HG03064 (cell line): ENCODE measurements at regions not wholly inside any gene's neighbourhood (a gene's known extent, or its start where the extent isn't known, plus 50 kb on each side); places are given as distances from the start of the nearest gene placed in this dataset.

Experiments
- ATAC-seq: cut with Tn5 transposase; IDR thresholded peaks from one replicate; pipeline ENCODE4 v1.9.1; 2021; ENCODE audit warnings: low read depth; ENCODE audit not compliant: unreplicated experiment

DNA sequence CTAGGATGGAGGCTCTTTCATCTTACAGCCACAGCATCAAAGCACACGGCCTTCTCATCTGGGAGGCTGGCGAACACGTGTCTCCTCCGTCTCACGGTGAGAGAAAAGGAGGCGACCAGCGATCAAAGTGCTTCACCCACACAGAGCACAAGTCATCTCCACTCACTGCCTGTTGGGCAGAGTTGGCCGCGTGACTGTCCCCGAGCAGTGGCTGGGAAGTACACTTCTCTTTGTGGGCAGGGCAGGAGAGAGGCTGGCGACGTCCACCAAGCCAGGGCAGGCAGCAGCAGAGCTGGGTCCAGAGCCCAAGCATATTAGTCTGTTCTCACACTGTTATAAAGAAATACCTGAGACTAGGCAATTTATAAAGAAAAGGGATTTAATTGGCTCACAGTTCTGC, 64.1 kb upstream of the FOXC1 start:
- ATAC-seq, result no peak

DNA sequence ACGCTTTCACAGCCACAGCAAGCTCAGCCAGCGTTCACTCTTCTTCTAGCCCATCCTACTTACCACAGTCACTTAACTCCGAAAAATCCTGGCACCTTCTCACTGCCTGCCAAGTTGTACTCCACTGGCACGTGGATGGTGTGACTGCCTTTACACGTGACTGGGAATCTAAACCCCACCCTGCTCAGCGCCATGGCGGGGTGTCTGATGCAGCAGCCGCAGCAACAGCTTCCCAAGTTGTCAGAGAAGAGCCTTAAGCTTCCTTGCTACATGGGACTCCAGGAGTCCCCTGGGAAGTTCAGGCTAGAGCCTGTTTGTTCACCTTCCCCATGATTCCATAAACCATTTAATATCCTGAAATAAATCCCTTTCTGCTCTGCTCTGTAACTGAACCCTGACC, 61.9 kb upstream of the FOXC1 start:
- ATAC-seq, result no peak

DNA sequence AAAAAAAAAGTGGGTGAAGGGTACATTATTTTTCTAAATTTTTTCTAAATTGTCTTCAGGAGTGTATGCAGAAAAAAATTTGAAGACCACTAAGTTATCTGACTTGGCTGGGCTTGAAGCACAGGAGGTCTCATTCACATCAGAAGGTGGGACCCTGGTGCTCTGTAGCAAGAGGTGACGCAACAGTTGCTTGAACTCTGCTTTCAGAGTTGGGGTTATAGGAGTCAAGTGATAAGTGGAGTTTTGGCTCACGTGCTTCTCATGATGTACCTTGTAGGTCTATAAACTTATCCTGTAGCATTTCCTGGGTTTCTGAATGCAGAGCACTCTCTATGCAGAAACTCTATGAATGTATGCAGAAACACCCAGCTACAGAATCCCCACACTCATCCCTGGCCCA, 58.5 kb upstream of the FOXC1 start:
- no peak for ATAC-seq

DNA sequence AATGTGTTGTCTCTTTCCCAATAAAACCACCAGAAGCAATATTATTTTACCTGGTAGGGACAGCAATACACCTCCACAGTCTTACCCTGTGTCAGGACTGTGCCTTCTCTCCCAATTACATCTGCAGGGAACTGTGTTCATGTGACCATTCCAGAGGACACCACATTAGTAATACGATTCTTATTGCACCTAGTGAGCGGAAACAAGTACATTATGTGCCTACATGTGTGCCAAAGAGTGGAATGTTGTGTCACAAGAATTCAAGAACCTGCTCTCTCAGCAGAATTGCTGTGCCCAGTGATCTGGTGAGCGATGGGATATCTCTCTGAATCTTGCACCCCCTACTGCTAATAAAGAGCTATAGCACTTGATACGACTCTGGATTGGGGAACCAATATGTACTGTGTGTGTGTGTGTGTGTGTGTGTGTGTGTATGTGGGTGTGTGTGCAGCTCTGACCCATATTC, 57.4 kb upstream of the FOXC1 start:
- ATAC-seq, result no peak

DNA sequence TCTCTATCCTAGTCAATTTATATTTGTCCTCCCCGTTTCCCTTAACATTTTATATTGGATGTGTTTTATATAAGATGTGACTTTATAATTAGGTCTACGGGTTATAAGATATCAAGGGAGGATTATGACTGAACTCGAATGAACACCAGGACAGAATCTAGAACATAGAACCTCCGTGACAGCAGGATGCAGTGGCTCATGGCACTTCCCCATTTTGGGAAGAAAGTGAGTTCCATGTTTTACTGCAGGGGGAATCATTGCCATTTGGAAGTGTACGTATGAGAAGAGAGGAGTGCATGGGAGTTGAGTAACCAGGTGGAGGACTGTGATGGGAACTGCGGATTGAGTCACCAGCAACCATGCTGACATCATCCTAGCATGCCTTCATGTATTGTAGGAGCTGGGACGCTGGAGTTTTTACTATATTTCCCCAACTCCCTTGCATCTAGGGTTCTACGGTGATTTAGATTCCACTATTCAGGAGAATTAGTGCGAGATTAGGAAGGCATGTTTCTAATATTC, 56.1 kb upstream of the FOXC1 start:
- ATAC-seq, result no peak

DNA sequence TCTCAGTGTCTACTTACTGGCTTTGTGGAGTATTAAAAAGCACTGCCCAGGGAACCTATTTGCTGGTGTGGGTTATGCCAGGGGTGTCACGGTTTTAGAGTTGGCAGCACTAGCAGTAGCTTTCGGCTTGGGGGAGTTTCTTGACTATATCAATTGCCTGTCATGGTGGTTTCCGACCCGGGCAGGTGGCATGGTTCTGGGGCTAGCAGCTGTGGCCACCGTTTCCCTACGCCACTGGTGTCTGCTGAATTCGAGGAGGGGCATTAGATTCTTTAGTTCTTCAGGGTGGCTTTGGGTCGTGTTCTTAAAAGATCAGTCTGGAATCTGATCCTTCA, 55.6 kb upstream of the FOXC1 start:
- no peak for ATAC-seq

DNA sequence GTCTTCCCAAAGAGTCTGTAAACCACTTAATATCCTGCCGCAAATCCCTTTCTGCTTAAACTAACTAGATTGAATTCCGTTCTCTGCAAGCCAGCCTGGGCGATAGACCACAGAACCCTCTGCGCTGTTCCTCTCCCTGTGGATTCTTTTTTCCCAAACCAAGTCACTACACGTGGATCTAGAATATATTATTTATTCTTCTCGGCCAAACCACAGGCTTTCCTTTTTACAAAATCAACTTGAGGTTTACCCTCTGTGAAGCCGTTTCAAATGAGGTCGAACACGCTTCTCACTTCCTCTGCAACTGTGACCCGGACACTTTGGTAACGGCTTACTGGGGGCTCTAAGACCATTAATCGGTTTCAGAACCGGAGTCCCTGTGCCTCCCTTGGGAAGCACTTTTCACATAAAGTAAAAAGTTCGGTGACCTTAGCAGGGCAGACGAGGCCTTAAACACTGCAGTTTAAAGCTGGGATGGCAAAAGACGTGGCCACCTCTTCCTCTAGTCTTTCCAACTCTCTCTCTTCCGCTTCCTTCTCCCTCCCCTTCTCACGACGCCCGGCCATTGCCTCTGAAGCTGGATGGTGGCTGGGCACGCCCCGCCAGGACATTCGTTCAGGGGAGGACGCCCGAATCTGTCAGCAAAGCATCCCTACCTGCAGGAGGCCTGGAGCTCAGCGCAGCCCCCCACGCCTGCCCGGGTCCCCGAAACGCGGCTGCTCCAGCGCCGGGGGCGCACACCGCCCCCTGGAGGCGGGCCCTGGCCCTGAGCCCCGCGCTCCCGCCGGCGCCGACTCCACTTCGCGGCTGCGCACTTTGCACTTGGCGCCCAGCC, 55.0 kb upstream of the FOXC1 start:
- no peak for ATAC-seq

DNA sequence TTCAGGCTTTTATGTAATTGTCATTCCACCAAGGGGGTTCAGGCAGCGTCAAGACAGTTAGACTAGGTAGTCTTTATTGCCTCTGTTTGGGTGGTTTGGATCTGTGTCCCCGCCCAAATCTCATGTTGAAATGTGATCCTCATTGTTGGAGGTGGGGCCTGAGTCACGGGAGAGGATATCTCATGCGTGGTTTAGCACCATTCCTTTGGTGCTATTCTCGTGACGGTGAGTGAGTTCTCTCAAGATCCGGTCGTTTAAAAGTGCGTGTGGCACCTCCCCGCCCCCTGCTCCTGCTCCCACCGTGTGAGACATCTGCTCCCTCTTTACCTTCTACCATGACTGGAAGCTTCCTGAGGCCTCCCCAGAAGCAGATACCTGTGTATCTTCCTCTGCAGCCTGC, 51.3 kb upstream of the FOXC1 start:
- ATAC-seq, result no peak
